HS-27A (cell line): ENCODE measurements at regions not wholly inside any gene's neighbourhood (a gene's known extent, or its start where the extent isn't known, plus 50 kb on each side); places are given as distances from the start of the nearest gene placed in this dataset.

Experiments
- DNase-seq: peaks from one replicate; pipeline ENCODE4 v3.0.0-alpha.2; 2012; ENCODE audit warnings: low read depth, missing footprints

DNA sequence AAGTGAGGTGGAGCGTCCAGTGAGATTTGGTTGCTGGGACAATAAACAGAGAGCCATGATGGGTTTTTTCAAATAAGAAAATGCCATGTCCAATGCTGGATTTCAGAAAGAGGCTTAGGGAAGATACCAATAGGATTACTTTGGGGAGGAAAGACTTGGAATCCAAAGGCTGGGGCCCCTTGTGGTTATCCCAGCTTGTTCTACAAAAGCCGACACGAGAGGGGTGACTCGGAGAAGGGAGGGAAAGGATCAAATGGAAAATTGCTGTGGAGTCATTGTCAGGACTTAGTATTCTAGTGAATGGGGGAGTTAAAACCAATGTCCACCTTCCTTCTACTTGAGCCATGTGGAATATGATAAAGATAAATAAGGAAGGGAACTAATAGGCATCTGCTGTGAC lies 305.5 kb downstream of the SOX9 start:
- no peak for DNase-seq

DNA sequence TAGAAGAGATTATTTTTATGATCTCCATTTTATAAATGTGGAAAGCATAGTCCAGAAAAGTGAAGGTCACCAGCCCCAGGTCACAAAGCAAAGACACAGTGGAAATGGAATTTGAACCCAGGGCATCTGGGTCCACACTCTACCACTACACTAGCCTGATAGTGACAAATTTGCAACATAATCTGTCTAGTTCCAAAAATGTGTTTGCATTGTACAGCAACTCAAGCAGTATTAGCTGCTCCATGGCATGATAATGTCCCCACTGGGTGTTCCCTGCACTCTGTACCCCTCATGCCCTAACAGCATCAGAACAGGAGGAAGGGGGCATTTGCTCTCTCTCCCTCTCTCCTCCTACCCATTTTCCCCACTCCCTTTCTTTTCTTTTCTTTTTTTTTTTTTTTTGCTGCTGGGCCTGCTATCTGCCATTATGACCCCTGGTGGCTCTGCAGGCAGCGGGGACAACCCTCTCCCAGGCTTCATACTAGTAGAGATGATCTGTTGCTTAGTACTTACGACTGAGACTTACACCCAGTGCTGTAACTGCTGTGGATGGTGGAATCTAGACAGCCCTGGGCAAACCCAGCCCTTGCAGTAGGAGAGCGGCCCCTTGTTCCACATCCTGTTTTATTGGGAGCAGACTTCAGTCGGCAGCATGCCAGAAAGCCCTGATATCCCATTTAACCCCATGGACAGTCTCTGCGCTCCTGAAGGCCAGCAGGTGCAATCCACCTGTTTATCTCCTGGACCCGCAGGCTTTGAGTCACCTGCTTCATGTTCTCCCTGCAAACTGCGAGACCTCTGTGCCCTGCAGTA lies 306.3 kb downstream of the SOX9 start:
- DNase-seq, result no peak

DNA sequence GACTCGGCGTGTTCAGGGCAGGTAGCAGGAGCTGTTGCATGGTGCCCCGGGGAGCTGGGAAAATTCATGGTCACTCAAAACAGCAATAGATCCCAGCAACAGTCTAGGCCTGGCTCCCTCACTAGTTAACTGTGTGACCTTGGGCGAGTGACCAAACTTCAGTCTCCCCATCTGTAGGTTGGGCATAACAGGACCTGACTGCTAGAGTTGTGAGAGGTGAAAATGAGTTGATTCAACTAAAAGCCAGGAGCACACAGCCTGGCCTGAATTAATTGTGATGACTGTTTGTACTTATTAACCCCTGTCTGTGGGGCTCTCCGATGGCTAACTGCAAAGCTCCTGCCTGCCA lies 306.9 kb downstream of the SOX9 start:
- DNase-seq, result no peak

DNA sequence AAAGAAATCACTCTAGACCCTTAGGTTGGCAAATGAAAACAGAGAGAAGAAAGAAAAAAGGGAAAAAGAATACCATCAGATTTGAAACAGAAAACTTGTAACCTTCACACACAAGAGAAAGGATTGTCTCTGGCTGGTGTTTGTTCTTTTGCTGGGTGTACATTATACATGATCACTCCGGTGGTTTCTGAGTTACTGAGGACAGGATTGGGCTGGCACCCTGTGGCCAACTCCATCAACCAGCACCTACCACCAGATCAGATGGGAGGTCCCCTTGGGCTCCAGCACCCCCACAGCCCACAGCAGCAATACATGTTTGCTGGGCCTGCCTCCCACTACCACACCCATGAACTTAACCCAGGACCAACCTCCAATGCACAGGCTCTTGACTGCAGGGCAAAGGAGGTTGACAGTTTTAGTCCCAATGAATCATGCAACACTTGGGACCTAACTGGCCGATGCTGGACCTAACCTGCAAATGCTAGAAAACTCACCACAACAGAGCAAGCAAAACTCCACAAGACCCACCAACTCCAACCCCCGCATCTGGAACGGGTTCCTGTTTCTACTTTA lies 308.3 kb downstream of the SOX9 start:
- DNase-seq, result no peak

DNA sequence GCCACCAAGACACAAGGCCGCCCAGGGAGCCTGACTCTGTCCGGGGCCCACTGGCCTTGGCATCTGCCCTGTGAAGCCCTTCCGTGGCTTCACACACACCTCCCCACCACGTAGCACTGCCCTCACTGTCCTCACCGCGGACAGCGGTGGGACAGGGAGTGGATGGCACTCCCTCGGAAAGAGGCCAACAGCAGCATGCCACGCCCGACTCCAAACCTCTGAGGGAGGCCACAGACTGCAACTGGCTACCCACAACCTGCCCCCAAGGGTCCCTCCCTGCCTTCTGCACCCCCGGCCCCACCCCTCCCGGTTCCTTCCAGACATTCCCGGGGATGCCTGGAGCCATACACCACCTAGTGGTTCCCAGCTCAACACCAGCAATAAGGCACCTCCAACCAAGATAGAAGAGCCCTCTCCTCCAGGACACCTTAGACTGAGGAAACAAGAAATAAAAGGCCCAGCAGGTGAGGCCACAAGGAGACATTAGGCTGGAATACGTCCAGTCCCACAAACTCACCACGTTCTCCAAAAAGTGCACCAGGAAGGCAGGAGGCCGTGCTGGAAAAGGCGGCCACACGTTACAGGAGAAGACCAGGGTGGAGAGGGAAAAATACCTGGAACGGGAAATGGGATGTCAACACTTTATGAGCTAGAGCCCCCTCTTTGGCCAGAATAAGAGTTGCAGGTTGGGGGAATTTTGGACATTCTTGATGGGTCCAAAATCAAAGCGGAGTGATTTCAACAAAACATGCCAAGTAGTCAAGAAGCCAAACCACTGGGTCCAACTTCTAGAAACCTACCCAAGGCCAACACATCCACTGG lies 310.0 kb downstream of the SOX9 start:
- no peak for DNase-seq

DNA sequence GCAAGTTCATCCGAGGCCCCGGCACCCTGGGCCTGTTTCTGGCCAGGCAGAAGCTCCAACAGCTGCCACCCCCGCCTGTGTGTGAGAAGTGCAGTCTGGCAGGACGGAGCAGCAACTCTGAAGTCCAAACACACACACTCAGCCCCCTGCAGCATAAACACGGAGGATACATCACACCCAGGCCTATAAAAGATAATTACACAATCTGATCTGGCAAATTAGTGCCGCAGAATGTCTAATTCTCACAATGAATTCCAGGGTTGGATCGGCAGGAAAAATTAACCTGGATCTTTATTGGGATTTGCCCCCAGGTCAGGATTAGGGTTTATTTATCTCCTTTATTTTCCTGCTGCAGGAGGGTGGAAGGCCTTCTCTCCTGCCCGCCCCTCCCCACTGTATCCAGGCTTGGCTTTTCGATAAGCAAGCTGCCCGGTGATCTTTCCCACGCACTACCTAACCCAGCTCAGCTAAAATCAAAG lies 311.4 kb downstream of the SOX9 start:
- no peak for DNase-seq

DNA sequence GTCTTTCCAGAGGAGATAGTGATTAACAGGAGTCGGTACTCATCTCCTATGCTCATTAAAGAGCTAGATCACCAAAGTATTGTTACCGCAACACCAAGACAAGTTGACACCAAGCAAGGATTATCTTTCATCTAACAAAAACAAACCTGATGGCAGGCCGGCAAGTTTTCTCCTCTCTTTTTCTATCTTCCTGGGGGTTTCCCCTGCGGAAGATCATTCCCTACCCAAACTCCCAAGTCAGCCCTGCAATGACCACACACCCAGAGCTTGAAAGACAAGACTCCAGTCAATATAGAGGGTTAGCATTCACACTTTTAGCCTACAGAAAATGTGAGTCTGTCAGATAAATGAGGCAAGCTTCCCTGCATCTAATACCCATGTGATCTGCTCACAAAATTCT lies 312.1 kb downstream of the SOX9 start:
- no peak for DNase-seq

DNA sequence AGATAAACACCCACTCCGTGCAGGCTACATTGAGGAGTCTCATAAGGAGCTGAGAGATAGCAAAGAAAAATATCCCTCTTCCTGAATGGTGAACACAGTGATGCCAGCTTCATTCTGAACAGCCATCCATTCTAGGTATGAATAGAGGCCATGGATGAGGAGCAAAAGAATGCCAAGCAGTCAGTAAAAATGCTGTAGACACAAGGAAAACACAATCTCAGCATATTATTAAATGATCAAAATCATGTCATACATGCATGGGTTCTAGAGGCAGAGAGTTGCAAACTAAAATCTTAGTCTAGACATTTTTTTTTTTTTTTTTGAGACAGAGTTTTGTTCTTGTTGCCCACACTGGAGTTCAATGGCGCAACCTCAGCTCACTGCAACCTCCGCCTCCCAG lies 313.0 kb downstream of the SOX9 start:
- DNase-seq, result no peak

DNA sequence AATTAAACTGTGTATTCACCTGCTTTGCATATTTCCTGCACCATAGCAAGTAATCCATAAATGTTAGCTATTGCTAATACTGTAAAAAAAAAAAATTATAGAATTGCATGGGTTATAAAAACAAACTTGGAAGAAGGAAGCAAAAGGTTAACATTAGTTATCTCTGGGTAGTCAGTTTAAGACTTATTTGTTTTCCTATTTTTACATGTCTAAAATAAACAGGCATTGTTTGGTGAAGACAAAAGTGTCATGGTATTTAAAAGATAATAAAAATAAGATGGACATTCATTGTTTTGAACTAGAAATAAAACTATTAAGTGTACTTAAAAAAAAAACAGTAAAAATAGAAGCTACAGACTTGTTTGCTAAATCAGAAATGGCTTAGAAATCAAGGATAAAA lies 313.8 kb downstream of the SOX9 start:
- DNase-seq, result no peak

DNA sequence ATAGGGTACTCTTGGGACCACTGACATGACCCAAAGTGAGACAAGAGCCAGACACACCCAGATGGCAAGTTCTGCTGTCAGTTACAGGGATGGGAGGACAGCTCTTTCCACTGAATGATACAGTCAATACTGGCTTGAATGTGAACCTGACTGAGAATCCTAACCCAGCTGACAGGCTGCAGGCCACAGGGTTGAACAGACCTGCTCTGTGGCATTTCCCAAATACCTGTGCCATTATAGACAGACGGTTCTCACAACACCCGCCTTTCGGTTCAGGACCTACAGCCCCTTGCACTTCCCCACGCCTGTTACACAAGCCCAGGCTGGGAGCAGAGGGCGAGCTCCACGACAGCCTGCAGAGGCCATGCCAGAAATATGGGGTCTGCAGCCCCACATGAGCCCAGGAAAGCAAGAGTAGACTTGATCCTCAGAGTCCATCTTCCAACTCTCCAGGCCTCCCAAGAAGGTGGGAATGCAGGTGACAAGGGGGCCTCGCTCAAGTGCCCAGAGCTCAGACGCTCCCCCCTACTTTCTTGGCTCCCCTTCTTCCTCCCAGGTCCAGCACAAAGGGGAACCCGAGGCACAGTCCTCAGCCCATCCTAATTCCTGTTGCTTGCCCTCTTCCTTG lies 314.3 kb downstream of the SOX9 start:
- DNase-seq, result no peak

DNA sequence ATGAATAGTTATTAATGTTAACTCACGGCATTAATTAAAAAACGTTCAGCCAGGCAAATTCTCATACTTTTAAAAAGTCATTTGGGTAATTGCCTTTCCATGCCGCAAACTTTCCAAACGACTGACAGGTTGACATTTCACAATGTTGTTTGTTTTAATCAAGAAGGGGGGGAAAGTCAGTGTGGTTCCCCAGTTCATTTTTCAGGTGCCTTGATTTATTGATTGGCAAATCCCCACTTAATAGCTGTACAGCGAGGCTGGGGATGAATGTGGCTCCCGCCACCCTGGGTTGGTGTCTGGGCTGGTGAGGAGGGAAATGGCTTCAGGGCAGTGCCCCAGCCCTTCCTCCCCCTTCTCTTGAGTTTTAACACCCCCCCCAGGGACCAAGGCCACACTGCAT lies 318.0 kb downstream of the SOX9 start:
- no peak for DNase-seq

DNA sequence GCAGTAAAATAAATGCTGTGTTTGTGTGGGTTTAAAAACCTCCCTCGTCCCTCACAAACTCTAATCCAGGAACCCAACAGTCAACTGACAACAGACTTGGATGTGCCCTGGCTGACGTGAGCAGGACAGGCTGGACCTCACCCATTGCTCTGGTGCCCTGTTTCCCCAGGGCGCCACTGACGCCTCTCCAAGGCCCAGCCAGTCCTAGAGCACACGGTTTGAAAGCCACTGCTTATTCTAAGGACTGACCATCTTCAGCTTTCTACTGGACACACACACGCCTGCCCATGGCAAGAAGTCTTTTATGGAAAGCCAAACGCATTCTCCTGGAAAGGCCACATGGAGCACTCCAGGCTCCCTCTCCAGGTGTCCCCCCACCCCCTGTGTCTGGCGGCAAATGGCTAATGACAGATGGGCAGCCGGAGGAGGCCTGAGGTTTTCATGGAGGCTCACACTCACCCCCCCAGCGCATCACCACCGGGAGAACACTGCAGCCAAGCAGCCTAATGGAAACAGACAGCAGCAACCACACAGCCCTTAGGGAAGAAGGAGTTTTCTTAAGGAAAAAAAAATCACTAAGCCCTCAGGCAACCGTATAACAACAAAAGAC lies 319.2 kb downstream of the SOX9 start:
- no peak for DNase-seq

DNA sequence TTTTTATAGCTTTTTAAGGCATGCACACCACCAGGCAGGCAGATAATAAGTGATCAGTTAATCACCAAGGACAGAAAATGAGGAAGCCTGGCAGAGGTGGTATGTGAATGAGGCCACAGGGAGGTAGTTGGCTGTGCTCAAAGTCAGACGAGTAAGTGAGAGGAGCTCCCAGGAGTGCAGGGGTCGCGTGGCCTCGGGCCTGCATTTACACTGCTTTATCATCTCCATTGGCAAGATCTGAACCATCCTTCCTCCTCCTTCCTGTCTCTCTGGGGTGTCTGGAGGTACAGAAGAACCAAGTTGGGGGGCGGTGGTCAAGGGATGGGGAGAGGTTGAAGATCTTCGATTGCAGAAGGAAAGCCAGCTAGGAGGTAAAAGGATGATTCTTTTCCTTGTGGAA lies 320.1 kb downstream of the SOX9 start:
- no peak for DNase-seq

DNA sequence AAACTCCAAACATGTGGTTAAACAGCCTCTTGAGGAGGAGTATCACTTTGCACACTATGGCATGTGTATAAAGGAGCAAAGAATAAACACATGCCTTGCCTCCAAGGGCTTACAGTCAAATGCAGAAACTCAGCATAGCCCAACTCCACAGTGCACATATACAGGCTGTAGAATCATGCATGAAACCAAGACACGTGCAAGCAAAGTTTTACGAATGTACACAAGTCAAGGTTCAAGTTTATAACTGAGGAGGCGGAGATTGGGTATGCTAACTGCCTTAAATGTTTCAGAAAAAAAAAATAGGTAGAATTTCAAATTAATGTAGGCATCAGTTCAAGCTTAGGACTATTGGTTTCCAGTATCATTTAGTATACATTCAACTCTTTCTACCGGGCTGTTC lies 321.1 kb downstream of the SOX9 start:
- DNase-seq, result no peak

DNA sequence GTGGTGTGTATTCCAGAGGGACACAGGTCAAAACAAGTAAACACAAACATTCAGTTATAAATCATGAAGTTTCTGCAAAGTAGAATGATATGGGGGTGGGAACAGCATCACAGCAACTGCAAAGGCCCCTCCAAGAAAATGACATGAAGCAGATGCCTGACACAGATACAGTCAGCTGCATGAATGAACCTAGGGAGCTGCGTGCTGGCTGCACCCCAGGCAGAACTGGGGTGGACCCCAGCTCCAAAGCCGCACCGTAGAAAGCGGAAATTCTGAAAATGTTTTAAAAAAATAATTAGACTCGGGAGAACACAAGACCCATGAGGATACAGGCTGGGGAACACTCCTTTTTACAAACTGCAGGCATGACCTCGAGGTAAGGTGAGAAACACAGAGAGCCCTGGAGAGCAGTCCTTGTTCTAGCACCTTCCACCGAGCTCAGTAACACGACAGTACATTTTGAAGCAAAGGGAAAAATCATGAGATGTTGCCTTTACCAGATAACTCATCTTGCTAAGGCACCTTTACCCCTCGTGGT lies 323.8 kb downstream of the SOX9 start:
- DNase-seq, result no peak

DNA sequence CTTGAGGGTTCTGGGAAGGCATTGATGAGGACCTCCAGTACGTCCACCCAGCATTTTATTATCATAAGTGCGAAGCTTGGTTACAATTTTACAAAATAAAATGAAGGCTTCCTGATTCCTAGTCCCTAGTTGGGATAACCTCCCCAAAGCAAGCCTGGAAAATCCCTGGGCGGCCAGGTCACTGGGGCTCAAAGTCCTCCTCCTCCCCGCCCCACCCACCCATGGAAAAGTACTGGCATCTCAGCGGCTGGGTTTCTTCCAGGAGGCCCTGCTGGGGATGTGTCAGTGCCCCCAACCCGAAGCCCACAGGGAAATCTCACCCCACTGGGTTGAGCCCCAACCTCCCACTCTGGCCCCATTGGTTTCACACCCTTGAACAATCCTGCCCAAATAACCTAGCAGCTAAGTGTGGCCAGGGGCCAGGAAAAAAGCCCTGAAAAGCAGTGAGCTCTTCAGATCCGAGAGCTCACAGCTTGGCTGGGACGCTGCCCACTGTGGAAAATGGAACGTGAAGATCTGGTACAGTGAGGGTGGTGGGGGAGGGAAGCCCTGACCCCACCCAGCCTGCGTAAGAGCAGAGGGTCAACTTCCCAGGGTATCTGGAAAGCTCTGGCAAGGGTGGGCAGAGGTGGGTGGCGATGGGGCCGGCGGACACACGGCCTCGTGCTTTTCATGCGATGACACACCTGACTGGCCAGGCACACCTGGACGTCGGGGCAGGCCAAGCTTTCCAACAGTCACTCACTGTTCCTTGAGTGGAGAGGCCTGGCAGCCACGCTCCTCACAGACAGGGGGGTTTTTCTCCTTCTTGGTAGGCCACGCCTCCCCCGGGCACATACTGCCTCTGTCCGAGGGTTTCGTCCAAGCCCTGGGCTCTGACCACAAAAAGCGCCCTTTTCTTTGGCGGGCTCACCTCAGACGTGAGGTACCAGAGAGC lies 324.5 kb downstream of the SOX9 start:
- DNase-seq, result no peak

DNA sequence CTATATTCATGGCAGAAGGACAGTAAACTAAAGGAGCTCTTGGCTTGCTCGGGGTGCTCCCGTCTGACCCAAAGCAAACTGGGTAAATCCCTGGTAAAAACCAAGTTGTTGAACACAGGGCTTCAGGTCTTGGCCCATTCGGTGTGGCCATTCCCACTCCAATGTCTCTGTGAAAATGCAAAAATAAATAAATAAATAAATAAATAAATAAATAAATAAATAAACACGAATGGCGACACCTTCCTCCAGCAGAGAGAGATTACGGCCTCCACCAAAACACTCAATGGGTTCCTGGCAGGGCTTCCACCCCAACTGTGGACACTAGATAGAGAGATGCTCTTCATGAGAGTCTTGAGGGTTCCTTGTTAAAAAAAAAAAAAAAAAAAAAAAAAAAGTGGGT lies 325.3 kb downstream of the SOX9 start:
- no peak for DNase-seq

DNA sequence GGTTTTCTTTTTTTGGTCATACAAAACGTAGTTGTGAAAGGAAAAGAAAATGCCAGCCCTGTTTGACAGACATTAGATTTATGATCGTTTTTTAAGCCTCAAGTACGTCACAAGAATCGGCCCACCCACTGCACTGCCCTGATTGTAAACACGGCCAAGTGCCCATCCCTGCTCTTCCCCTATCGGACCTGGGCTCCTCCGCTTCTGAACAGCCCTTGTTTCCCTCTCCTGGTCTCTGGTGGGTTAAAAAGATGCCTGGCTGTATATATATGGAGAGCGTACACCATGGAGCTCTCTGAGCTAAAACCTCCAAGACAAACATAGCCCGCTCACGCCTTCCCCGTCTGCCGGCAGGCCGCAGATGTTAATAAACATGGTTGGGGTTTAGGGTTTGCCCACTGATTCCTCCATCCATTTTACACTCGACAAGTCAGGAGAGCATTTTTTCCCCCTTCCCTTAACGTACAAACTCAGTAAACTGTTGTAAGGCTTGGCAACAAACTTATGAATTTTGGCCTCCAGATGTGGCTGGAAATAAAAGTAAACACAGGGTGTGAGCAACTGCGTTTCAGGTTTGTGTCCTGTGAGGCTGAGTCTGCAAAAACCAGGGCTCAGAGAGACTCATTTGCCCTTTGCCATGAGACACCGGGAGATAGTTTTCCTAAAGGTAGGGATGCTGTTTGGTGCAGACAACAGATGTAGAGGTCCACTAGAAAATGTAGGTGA lies 325.9 kb downstream of the SOX9 start:
- no peak for DNase-seq

DNA sequence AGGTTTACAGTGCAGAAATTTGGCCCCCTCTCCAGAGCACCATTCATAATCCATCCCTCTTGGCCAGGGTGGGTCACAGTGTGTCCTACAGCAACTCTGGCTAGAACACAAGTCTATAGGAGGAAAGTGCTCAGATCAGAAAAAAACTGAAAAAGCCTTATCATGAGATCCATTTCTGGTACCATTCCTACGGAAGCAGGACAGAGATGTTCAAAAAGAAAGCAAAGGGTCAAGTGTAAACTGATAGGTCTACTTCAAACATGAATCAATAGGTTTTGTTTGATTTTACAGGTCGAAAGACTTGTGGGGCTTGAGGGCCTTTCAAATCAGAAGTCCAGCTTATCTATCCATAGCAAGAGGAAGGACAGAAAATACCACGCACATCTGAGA lies 326.4 kb downstream of the SOX9 start:
- no peak for DNase-seq

DNA sequence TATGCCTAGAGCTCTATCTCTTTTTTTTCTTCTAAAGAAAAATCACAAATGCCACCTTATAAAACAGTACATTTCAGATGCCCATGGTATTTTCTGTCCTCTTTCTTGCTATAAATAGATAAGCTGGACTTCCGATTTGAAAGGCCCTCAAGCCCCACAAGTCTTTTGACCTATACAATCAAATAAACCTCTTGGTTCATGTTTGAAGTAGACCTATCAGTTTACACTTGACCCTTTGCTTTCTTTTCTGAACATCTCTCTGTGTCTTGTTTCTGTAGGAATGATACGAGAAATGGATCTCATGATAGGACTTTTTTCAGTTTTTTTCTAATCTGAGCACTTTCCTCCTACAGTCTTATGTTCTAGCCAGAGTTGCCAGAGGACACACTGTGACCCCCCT lies 327.2 kb downstream of the SOX9 start:
- no peak for DNase-seq
